ENCODE measurements at regions not wholly inside any gene's neighbourhood (a gene's known extent, or its start where the extent isn't known, plus 50 kb on each side); places are given as distances from the start of the nearest gene placed in this dataset.
"Not testable (repeated sequence)": the region's sequence is repeated elsewhere in the genome, so short reads cannot be mapped to it uniquely, and the experiment has no call there.

- Mint-ChIP-seq H3K27ac (no peak overlapping the region), H3K27me3 (ENCODE audit: low read depth) (no peaks in the 10 kb centered on the region), H3K36me3 (ENCODE audit: low read depth) (no peaks in the 10 kb centered on the region), H3K4me1 (ENCODE audit: low read depth) (no peaks in the 10 kb centered on the region), H3K9me3 (no peaks in the 10 kb centered on the region), H3K4me3 (ENCODE audit: low read depth) (no peak overlapping the region)
- DNase-seq (ENCODE audit: low spot score): no peak
- intact Hi-C loops (cut with micrococcal nuclease): no loop called here
Observed at GRCh38 chr12:77231501-77231918, 166.1 kb upstream of the E2F7 start.

GRCh38 chr12:77229640-77230442 lies 164.5 kb upstream of the E2F7 start:
- Mint-ChIP-seq H3K4me3 (ENCODE audit: low read depth) (no peak overlapping the region), H3K27me3 (ENCODE audit: low read depth) (no peaks in the 10 kb centered on the region), H3K4me1 (ENCODE audit: low read depth) (no peaks in the 10 kb centered on the region), H3K27ac (no peak overlapping the region), H3K9me3 (no peaks in the 10 kb centered on the region), H3K36me3 (ENCODE audit: low read depth) (no peaks in the 10 kb centered on the region)
- DNase-seq (ENCODE audit: low spot score): no peak
- intact Hi-C loops (cut with micrococcal nuclease): no loop called here

GRCh38 chr12:77228376-77228775 lies 163.0 kb upstream of the E2F7 start:
- DNase-seq (ENCODE audit: low spot score): no peak
- intact Hi-C loops (cut with micrococcal nuclease): no loop called here
- Mint-ChIP-seq H3K27ac (no peak overlapping the region), H3K4me1 (ENCODE audit: low read depth) (no peaks in the 10 kb centered on the region), H3K36me3 (ENCODE audit: low read depth) (no peaks in the 10 kb centered on the region), H3K9me3 (no peaks in the 10 kb centered on the region), H3K4me3 (ENCODE audit: low read depth) (no peak overlapping the region), H3K27me3 (ENCODE audit: low read depth) (no peaks in the 10 kb centered on the region)

- Mint-ChIP-seq H3K4me3 (ENCODE audit: low read depth) (no peak overlapping the region), H3K36me3 (ENCODE audit: low read depth) (no peaks in the 10 kb centered on the region), H3K9me3 (no peaks in the 10 kb centered on the region), H3K27me3 (ENCODE audit: low read depth) (no peaks in the 10 kb centered on the region), H3K27ac (no peak overlapping the region), H3K4me1 (ENCODE audit: low read depth) (no peaks in the 10 kb centered on the region)
- intact Hi-C loops (cut with micrococcal nuclease): no loop called here
- DNase-seq (ENCODE audit: low spot score): no peak
Observed at GRCh38 chr12:77226368-77226767, 161.0 kb upstream of the E2F7 start.

GRCh38 chr12:77225373-77225772 lies 160.0 kb upstream of the E2F7 start:
- H3K4me3 Mint-ChIP-seq (ENCODE audit: low read depth): no peak overlapping the region
- no peaks in the 10 kb centered on the region for H3K9me3 Mint-ChIP-seq
- no peaks in the 10 kb centered on the region for H3K27me3 Mint-ChIP-seq (ENCODE audit: low read depth)
- intact Hi-C loops (cut with micrococcal nuclease): no loop called here
- H3K4me1 Mint-ChIP-seq (ENCODE audit: low read depth): no peaks in the 10 kb centered on the region
- no peak overlapping the region for H3K27ac Mint-ChIP-seq
- H3K36me3 Mint-ChIP-seq (ENCODE audit: low read depth): no peaks in the 10 kb centered on the region
- DNase-seq (ENCODE audit: low spot score): no peak

GRCh38 chr12:77224346-77224745 lies 159.0 kb upstream of the E2F7 start:
- Mint-ChIP-seq H3K36me3 (ENCODE audit: low read depth) (no peaks in the 10 kb centered on the region), H3K9me3 (no peaks in the 10 kb centered on the region), H3K4me1 (ENCODE audit: low read depth) (no peaks in the 10 kb centered on the region), H3K27ac (no peak overlapping the region), H3K27me3 (ENCODE audit: low read depth) (no peaks in the 10 kb centered on the region), H3K4me3 (ENCODE audit: low read depth) (no peak overlapping the region)
- intact Hi-C loops (cut with micrococcal nuclease): no loop called here
- DNase-seq (ENCODE audit: low spot score): no peak

- H3K36me3 Mint-ChIP-seq (ENCODE audit: low read depth): no peaks in the 10 kb centered on the region
- DNase-seq (ENCODE audit: low spot score): no peak
- no peaks in the 10 kb centered on the region for H3K4me1 Mint-ChIP-seq (ENCODE audit: low read depth)
- no peaks in the 10 kb centered on the region for H3K27me3 Mint-ChIP-seq (ENCODE audit: low read depth)
- no peaks in the 10 kb centered on the region for H3K9me3 Mint-ChIP-seq
- H3K27ac Mint-ChIP-seq: no peak overlapping the region
- no peak overlapping the region for H3K4me3 Mint-ChIP-seq (ENCODE audit: low read depth)
- intact Hi-C loops (cut with micrococcal nuclease): no loop called here
Observed at GRCh38 chr12:77222336-77222735, 157.0 kb upstream of the E2F7 start.

GRCh38 chr12:77220586-77220985 lies 155.2 kb upstream of the E2F7 start:
- H3K27ac Mint-ChIP-seq: no peak overlapping the region
- DNase-seq (ENCODE audit: low spot score): no peak
- no peaks in the 10 kb centered on the region for H3K9me3 Mint-ChIP-seq
- H3K36me3 Mint-ChIP-seq (ENCODE audit: low read depth): no peaks in the 10 kb centered on the region
- intact Hi-C loops (cut with micrococcal nuclease): no loop called here
- no peak overlapping the region for H3K4me3 Mint-ChIP-seq (ENCODE audit: low read depth)
- no peaks in the 10 kb centered on the region for H3K4me1 Mint-ChIP-seq (ENCODE audit: low read depth)
- H3K27me3 Mint-ChIP-seq (ENCODE audit: low read depth): no peaks in the 10 kb centered on the region

- DNase-seq (ENCODE audit: low spot score): no peak
- intact Hi-C loops (cut with micrococcal nuclease): no loop called here
- no peaks in the 10 kb centered on the region for H3K9me3 Mint-ChIP-seq
- no peaks in the 10 kb centered on the region for H3K36me3 Mint-ChIP-seq (ENCODE audit: low read depth)
- no peaks in the 10 kb centered on the region for H3K4me1 Mint-ChIP-seq (ENCODE audit: low read depth)
- no peak overlapping the region for H3K4me3 Mint-ChIP-seq (ENCODE audit: low read depth)
- H3K27me3 Mint-ChIP-seq (ENCODE audit: low read depth): no peaks in the 10 kb centered on the region
- no peak overlapping the region for H3K27ac Mint-ChIP-seq
Observed at GRCh38 chr12:77218278-77218677, 152.9 kb upstream of the E2F7 start.

- H3K4me3 Mint-ChIP-seq (ENCODE audit: low read depth); DNase-seq (ENCODE audit: low spot score); H3K36me3 Mint-ChIP-seq (ENCODE audit: low read depth); H3K27me3 Mint-ChIP-seq (ENCODE audit: low read depth); H3K9me3 Mint-ChIP-seq; intact Hi-C loops (cut with micrococcal nuclease); H3K27ac Mint-ChIP-seq; H3K4me1 Mint-ChIP-seq (ENCODE audit: low read depth): not testable (repeated sequence)
Observed at GRCh38 chr12:77216136-77216535, 150.8 kb upstream of the E2F7 start.

- no peak overlapping the region for H3K4me3 Mint-ChIP-seq (ENCODE audit: low read depth)
- H3K27me3 Mint-ChIP-seq (ENCODE audit: low read depth): no peaks in the 10 kb centered on the region
- intact Hi-C loops (cut with micrococcal nuclease): no loop called here
- no peaks in the 10 kb centered on the region for H3K4me1 Mint-ChIP-seq (ENCODE audit: low read depth)
- no peaks in the 10 kb centered on the region for H3K36me3 Mint-ChIP-seq (ENCODE audit: low read depth)
- H3K27ac Mint-ChIP-seq: no peak overlapping the region
- DNase-seq (ENCODE audit: low spot score): no peak
- peaks cover 14% of the 10 kb centered on the region for H3K9me3 Mint-ChIP-seq
Observed at GRCh38 chr12:77214136-77214535, 148.8 kb upstream of the E2F7 start.

- Mint-ChIP-seq H3K27ac (no peak overlapping the region), H3K4me1 (ENCODE audit: low read depth) (no peaks in the 10 kb centered on the region)
Observed at GRCh38 chr12:77213319-77213718, 147.9 kb upstream of the E2F7 start.

GRCh38 chr12:77210724-77211123 lies 145.4 kb upstream of the E2F7 start:
- no peaks in the 10 kb centered on the region for H3K27me3 Mint-ChIP-seq (ENCODE audit: low read depth)
- intact Hi-C loops (cut with micrococcal nuclease): no loop called here
- no peak overlapping the region for H3K4me3 Mint-ChIP-seq (ENCODE audit: low read depth)
- peaks cover 14% of the 10 kb centered on the region for H3K9me3 Mint-ChIP-seq
- H3K27ac Mint-ChIP-seq: no peak overlapping the region
- no peak for DNase-seq (ENCODE audit: low spot score)
- H3K4me1 Mint-ChIP-seq (ENCODE audit: low read depth): no peaks in the 10 kb centered on the region
- no peaks in the 10 kb centered on the region for H3K36me3 Mint-ChIP-seq (ENCODE audit: low read depth)

More at GRCh38 chr12:77213319-77213718, 147.9 kb upstream of the E2F7 start:
- peaks cover 14% of the 10 kb centered on the region for H3K9me3 Mint-ChIP-seq
- intact Hi-C loops (cut with micrococcal nuclease): no loop called here
- H3K27me3 Mint-ChIP-seq (ENCODE audit: low read depth): no peaks in the 10 kb centered on the region
- no peak overlapping the region for H3K4me3 Mint-ChIP-seq (ENCODE audit: low read depth)
- H3K36me3 Mint-ChIP-seq (ENCODE audit: low read depth): no peaks in the 10 kb centered on the region
- no peak for DNase-seq (ENCODE audit: low spot score)

- H3K9me3 Mint-ChIP-seq: no peaks in the 10 kb centered on the region
- no peak overlapping the region for H3K27ac Mint-ChIP-seq
- H3K4me1 Mint-ChIP-seq (ENCODE audit: low read depth): no peaks in the 10 kb centered on the region
- H3K27me3 Mint-ChIP-seq (ENCODE audit: low read depth): no peaks in the 10 kb centered on the region
- H3K36me3 Mint-ChIP-seq (ENCODE audit: low read depth): no peaks in the 10 kb centered on the region
- intact Hi-C loops (cut with micrococcal nuclease): no loop called here
- no peak for DNase-seq (ENCODE audit: low spot score)
- H3K4me3 Mint-ChIP-seq (ENCODE audit: low read depth): no peak overlapping the region
Observed at GRCh38 chr12:77204083-77204482, 138.7 kb upstream of the E2F7 start.
